ENCODE measurements at regions not wholly inside any gene's neighbourhood (a gene's known extent, or its start where the extent isn't known, plus 50 kb on each side); places are given as distances from the start of the nearest gene placed in this dataset.

DNA sequence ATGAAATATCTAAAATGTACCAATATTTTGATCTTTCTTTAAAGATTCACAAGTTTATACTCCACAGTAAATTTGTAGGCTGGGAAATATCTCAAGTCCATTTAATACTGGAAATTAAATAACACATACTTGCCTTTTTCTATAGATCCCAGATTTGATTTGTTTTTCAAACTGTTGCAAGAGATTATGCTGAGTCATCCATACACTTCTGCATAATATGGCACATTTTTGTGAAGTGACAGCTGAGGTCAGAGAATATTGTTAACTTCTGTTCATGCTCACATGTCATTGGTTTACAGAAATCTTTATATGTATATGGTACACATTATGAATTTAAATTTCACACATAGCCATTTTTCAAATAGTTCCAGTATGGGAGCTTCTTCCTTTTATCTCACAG lies 1066.3 kb upstream of the NUDT12 start:
- ChIA-PET CTCF (no interaction called here), POLR2A (no interaction called here)
- TF ChIP-seq, protein P1, sequence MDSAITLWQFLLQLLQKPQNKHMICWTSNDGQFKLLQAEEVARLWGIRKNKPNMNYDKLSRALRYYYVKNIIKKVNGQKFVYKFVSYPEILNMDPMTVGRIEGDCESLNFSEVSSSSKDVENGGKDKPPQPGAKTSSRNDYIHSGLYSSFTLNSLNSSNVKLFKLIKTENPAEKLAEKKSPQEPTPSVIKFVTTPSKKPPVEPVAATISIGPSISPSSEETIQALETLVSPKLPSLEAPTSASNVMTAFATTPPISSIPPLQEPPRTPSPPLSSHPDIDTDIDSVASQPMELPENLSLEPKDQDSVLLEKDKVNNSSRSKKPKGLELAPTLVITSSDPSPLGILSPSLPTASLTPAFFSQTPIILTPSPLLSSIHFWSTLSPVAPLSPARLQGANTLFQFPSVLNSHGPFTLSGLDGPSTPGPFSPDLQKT (IDR thresholded peaks at IDR 0.05; ENCODE audit: borderline replicate concordance, low read depth, low read length), result no peak
- TF ChIP-seq ZNF571 (tag by site-specific recombination; IDR thresholded peaks at IDR 0.05), result no peak
- no peak for TF ChIP-seq ZNF664 (tag by site-specific recombination; IDR thresholded peaks at IDR 0.05)
- TF ChIP-seq TRIM28 (IDR thresholded peaks at IDR 0.05; ENCODE audit: borderline replicate concordance, low read length), result no peak
- TF ChIP-seq ZNF785 (tag by site-specific recombination; IDR thresholded peaks at IDR 0.05), result no peak
- TF ChIP-seq ZSCAN16 (tag by site-specific recombination; IDR thresholded peaks at IDR 0.05), result no peak
- no peaks in the 10 kb centered on the region for H3K36me3 ChIP-seq (ENCODE audit: control insufficient read depth in 2 of 2, insufficient read depth in 1 of 2, low read length in 2 of 2)
- no peak overlapping the region for H3K27ac ChIP-seq (ENCODE audit: extremely low read depth, low read depth, low read length)
- no peaks in the 10 kb centered on the region for H3K9me3 ChIP-seq (ENCODE audit: control insufficient read depth, insufficient read depth, low read depth, low read length)
- no peak overlapping the region for H3K4me3 ChIP-seq (ENCODE audit: low read depth, low read length)
- H3K4me1 ChIP-seq (ENCODE audit: control insufficient read depth, insufficient read depth, low read length), result no peaks in the 10 kb centered on the region

DNA sequence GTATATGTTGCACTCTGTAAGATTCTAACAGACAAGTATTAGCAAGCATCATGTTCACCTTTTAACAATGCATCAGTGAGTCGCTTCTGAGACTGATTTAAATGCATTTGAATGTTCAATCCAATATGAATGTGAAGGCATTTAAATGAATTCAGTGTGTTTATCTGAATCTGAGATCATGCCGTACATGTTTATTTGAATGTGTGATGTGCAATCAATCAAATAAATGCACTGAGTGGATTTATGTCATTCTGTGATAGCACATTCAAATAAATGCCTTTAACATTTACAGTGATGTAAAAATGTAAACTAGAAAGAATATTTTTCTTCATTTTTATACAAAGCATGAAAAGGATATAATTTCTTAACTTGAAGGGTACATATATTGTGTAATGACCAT lies 1063.5 kb upstream of the NUDT12 start:
- no peak overlapping the region for H3K27ac ChIP-seq (ENCODE audit: extremely low read depth, low read depth, low read length)
- H3K36me3 ChIP-seq (ENCODE audit: control insufficient read depth in 2 of 2, insufficient read depth in 1 of 2, low read length in 2 of 2), result no peaks in the 10 kb centered on the region
- ChIA-PET CTCF (no interaction called here), POLR2A (no interaction called here)
- H3K4me1 ChIP-seq (ENCODE audit: control insufficient read depth, insufficient read depth, low read length), result no peaks in the 10 kb centered on the region
- TF ChIP-seq ZNF549 (tag by site-specific recombination; IDR thresholded peaks at IDR 0.05), result no peak
- TF ChIP-seq ZIC2 (tag by site-specific recombination; IDR thresholded peaks at IDR 0.05), result no peak
- no peak overlapping the region for H3K4me3 ChIP-seq (ENCODE audit: low read depth, low read length)
- no peaks in the 10 kb centered on the region for H3K9me3 ChIP-seq (ENCODE audit: control insufficient read depth, insufficient read depth, low read depth, low read length)

DNA sequence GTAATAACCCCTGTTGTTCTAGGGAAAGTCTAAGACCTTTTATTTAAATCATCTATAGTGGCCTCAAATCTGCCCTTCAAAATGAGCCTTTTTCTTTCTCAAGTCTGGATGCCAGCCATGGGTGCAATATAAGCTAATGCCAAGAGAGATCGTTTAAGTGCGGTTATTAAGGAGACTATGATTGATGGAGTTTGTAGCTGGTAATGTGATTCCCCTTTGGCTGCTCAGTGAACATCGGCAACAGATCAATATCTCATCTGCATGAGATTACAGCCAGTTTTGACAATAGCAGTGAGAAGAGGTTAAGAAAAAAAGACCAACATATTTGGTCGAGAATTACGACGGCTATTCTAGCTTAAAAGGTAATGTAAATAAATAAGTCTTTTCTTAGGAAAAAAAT lies 1049.4 kb upstream of the NUDT12 start:
- H3K4me3 ChIP-seq (ENCODE audit: low read depth, low read length), result no peak overlapping the region
- TF ChIP-seq YY2 (tag by site-specific recombination; IDR thresholded peaks at IDR 0.05) (no peak), FEZF1 (tag by site-specific recombination; IDR thresholded peaks at IDR 0.05) (peak; percentile 14; the same call in 1 of the 2 replicates), GFI1B (tag by site-specific recombination; IDR thresholded peaks at IDR 0.05) (no peak), SCRT2 (tag by site-specific recombination; IDR thresholded peaks at IDR 0.05) (no peak), ZNF548 (tag by site-specific recombination; IDR thresholded peaks at IDR 0.05) (no peak)
- TF ChIP-seq, protein P2, sequence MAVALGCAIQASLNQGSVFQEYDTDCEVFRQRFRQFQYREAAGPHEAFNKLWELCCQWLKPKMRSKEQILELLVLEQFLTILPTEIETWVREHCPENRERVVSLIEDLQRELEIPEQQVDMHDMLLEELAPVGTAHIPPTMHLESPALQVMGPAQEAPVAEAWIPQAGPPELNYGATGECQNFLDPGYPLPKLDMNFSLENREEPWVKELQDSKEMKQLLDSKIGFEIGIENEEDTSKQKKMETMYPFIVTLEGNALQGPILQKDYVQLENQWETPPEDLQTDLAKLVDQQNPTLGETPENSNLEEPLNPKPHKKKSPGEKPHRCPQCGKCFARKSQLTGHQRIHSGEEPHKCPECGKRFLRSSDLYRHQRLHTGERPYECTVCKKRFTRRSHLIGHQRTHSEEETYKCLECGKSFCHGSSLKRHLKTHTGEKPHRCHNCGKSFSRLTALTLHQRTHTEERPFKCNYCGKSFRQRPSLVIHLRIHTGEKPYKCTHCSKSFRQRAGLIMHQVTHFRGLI (tag by site-specific recombination; IDR thresholded peaks at IDR 0.05), result no peak
- POLR2A ChIA-PET, result no interaction called here
- no peak overlapping the region for H3K27ac ChIP-seq (ENCODE audit: extremely low read depth, low read depth, low read length)
- no peaks in the 10 kb centered on the region for H3K36me3 ChIP-seq (ENCODE audit: control insufficient read depth in 2 of 2, insufficient read depth in 1 of 2, low read length in 2 of 2)
- H3K4me1 ChIP-seq (ENCODE audit: control insufficient read depth, insufficient read depth, low read length), result no peaks in the 10 kb centered on the region
- no peaks in the 10 kb centered on the region for H3K9me3 ChIP-seq (ENCODE audit: control insufficient read depth, insufficient read depth, low read depth, low read length)
- CTCF ChIA-PET, result interaction anchor here (0.6 to 0.9 kb wide), 3 partner anchors 14 to 1758 kb away, joined by 3 to 5 read pairs (median 3); no protein-coding TSS in a partner anchor

DNA sequence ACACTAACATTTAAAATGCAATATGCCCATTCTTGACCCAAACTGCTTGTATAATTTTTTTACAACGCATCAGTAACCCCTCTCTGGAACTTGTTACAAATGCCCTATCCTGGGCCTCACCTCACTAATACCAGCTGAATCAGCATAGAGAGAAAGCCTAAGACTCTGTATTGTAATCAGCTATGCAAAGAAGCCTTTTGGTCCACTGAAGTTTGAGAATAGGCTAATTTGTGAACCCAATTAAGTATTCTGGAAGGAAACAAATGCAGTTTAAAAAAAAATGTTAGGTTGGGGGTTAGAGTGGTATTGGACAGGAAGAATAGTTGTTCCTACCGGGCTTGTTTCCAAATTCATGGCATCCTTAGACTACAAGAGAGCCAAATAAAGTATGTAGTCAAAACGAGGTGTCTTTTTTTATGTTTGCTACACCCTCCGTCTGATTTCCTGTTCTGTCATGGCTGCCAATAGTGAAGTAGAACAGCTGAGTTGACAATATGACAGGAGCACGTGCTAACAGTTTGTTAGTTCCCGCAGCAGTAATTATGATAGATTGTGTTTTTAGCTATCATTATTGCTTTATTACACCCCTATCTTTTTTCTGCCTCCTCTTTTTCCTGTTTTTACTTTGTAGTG lies 1048.7 kb upstream of the NUDT12 start:
- no peaks in the 10 kb centered on the region for H3K4me1 ChIP-seq (ENCODE audit: control insufficient read depth, insufficient read depth, low read length)
- no peak overlapping the region for H3K4me3 ChIP-seq (ENCODE audit: low read depth, low read length)
- POLR2A ChIA-PET, result no interaction called here
- H3K27ac ChIP-seq (ENCODE audit: extremely low read depth, low read depth, low read length), result no peak overlapping the region
- no peaks in the 10 kb centered on the region for H3K36me3 ChIP-seq (ENCODE audit: control insufficient read depth in 2 of 2, insufficient read depth in 1 of 2, low read length in 2 of 2)
- CTCF ChIA-PET, result interaction anchor here (0.7 kb wide), 1 partner anchor 1851 kb away, joined by 3 read pairs; no protein-coding TSS in a partner anchor
- no peaks in the 10 kb centered on the region for H3K9me3 ChIP-seq (ENCODE audit: control insufficient read depth, insufficient read depth, low read depth, low read length)
- no peak for TF ChIP-seq ZNF366 (tag by site-specific recombination; conservative IDR thresholded peaks at IDR 0.05)

Data from HEK293 (cell line).